Kidney glomerular epithelial cell (primary cell): ENCODE measurements at regions not wholly inside any gene's neighbourhood (a gene's known extent, or its start where the extent isn't known, plus 50 kb on each side); places are given as distances from the start of the nearest gene placed in this dataset.

Experiments
- DNase-seq: peaks from one replicate; lab custom pipeline; 2025; lab: John Stamatoyannopoulos, UW

DNA sequence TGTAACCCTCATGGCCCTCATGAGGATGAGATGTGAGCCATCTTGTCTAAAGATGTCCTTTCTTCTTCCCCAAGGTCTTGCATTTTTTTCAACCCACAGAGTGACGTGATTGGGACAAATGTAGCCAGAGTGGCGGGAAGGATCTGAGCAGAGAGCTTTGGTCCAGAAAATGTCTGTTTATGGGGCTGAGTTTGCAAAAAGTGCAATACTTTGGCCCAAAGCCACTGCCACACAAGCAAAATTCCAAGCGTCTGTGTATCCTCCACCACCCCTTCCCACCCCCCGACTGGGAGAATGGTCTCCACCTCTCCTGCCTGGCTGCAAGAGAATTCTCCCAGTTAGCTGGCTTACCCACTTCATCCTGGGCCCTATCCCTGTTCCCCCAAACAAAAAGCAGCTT lies 246.9 kb upstream of the LRIG1 start:
- no peak for DNase-seq

GRCh38 chr3:66748175-66748876 lies 247.5 kb upstream of the LRIG1 start:
- no peak for DNase-seq

DNA sequence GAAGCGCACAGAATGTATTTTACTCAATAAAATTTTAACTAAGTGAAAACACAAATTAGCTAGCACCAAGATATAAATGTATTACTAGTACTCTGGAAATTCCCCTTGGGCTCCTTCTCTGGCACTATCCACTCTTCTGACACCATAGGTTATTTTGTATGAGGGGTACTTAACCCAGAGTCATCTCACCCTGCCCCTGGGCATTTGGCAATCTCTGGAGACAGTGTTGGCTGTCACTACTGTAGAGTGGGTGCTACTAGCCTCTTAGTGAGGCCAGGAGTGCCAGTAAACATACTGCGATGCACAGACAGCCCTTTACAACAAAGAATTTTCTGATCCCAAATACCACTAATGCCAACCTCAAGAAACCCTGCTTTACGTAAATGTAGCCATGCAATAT lies 246.3 kb upstream of the KBTBD8 start:
- DNase-seq = no peak

- no peak for DNase-seq
Measured at GRCh38 chr3:66753670-66754069, 244.4 kb upstream of the KBTBD8 start.

DNA sequence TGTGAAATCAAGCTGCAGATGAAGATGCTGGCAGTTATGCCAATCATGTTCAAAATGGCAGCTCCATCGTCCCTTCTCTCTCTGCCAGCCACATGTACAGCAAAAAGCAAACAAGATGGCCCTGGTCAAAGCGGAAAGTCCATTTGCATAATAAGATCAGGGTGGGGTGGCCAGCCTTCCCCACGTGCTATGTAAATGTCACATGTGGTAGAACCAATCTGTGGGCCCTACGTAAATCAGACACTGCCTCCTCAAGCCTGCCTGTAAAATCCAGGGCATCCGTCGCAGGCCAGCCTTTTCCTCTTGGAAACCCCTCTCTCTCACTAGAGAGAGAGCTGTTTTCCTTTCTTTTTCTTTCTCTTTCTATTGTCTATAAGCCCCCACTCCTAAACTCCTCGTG lies 243.5 kb upstream of the KBTBD8 start:
- no peak for DNase-seq

DNA sequence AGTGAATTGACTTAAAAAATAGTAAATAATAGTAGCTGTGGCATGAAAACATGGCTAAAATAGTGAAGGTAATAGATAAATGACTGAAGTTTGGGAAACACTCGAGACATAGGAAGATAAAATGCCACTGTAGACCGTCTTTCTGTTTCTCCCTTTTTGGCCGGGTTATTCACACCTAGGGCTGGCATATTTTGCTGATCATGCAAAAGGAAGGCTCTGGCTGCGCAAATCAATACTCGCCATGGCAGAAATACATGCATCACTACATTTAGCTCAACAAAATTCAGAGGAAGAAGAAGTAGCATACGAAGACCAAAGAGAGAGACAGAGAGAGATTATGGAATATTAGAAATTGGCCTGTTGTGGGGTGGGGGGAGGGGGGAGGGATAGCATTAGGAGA lies 242.2 kb upstream of the KBTBD8 start:
- no peak for DNase-seq

- DNase-seq = no peak
Measured at GRCh38 chr3:66756468-66757036, 241.6 kb upstream of the KBTBD8 start.

DNA sequence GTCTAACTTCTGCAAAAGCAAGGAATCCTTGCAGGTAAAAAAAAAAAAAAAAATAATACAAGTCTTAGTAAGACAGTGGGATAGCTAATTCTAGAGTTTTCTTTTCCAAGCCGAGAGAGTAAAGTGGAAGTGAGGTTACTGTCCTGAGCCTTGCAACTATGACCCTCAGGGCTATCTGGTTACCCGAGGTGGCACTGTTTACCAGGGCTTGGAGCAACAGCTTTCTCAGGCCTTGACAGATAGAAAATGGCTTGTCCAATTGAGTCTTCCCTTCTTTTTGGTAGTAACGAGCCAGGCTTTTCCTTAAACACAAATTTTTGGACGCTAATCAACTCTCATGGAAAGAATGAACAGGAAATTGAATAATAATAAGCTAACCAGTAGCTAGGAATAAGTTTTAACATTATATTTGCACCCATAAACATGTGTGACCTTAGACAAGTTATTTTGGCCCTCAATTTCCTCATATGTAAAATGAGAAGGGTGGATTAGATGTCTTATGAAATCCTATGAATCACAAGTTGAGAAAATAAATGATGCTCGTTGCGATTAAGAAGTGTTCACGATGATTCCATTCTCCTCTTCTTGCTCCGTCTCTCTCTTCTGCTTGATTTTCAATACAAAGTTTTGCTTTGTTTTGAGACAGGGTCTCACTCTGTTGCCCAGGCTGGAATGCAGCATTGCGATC lies 236.9 kb upstream of the KBTBD8 start:
- DNase-seq = no peak

DNA sequence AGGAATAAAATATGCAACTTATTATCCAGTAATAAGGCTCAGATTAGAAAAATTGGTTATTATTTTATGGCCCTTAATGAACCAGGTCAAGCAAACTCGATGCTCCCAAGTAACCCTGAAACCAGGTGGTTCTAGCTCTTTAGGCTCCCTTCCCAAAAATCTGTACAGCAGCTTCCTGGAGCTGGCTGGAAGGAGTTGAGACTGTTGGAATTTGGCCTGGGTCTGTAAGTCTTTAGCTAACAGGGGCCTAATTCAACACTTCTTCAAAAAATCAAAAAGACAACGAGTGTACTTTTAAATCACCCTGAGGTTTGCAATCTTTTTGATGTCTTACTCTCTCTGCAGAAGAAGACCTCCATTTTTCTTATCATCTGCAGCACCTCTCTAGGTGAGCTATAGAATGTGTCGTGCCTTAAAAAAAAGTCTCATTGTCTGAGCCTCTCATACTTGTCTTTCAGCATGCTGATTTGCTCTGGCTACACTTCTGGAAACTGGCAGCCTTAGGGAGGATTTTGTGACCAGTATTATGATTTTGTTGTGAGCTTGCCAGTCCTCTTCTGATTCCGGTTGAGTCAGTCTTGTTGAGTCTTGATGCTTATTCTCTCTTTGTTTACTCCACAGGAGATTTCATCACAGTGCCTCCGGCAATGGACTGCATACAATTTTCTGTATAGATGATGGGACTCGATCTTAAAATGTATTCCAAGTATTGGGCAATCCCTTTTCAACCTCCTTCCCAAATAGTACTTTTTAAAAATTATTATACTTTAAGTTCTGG lies 235.0 kb upstream of the KBTBD8 start:
- DNase-seq = no peak

- no peak for DNase-seq
Measured at GRCh38 chr3:66778107-66778506, 220.0 kb upstream of the KBTBD8 start.

DNA sequence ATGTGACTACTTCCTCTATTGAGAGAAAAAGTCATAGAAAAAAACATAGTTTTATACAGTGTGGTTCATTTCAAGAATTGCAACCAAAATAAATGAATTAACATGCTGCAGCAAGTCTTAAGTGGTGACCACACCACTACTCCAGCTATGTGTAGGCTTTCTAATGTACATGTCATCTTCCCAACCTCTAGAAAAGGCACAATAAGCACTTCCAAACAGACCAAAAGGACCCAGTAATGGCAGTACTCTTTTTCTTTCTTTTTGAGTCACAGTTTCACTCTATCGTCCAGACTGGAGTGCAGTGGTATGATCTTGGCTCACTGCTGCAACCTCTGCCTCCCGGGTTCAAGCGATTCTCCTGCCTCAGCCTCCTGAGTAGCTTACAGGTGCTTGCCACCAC lies 219.3 kb upstream of the KBTBD8 start:
- DNase-seq = no peak

GRCh38 chr3:66785191-66785909 lies 212.8 kb upstream of the KBTBD8 start:
- DNase-seq = no peak

GRCh38 chr3:66789580-66790237 lies 208.4 kb upstream of the KBTBD8 start:
- DNase-seq = no peak

GRCh38 chr3:66792086-66792485 lies 206.0 kb upstream of the KBTBD8 start:
- DNase-seq = no peak

- no peak for DNase-seq
Measured at GRCh38 chr3:66795365-66795764, 202.7 kb upstream of the KBTBD8 start.

- DNase-seq = no peak
Measured at GRCh38 chr3:66796343-66796742, 201.8 kb upstream of the KBTBD8 start.

DNA sequence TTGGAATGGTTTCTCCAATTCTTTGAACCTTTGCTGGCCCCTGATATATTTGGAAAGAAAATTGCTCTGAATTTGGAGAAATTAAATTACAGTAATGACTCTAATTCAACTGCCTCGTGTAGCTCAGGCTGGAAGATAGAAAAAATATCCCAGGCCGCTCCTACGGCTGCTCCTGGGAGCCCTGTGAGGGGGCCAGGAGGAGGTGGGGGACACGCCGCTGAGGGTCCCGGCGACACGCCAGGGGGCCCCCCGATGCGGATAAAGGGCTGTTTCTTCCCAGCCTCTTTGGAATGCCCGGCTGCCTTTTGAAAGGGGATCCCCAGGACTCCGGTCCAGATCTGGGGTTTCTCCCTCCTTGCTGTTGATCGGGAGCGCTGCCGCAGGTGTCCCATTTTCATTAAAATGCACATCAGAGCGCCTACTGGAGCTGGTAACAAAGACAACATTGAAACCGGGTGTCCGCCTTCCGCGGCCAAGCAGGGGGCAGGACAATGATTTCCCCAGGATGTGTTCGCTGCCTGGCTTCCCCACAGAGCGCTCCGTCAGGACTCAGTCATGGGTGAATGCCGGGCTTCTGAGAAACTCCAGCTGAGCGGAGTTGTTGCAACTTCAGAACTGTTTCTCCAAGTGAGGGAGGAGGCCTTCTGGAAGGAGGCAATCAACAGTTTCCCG lies 200.1 kb upstream of the KBTBD8 start:
- DNase-seq = peak; percentile 64

DNA sequence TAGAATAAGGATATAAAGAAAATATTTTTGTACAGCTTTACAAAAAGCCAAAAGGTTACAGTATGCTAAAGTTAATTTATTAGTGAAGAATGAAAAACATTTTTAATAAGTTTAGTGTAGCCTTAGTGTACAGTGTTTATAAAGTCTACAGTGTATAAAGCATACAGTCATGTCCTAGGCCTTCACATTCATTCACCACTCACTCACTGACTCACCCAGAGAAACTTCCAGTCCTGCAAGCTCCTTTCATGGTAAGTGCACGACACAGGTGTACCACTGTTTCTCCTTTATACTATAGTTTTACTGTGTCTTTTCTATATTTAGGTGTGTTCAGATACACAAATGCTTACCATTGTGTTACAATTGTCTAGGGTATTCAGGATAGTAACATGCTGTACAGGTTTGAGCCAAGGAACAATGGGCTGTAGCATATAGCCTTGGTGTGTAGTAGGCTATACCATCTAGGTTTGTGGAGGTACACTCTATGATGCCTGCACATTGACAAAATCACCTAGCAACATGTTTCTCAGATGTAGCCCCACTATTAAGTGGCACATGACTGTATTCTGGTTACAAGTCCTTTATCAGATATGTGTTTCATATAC lies 197.1 kb upstream of the KBTBD8 start:
- peak; percentile 59 for DNase-seq

DNA sequence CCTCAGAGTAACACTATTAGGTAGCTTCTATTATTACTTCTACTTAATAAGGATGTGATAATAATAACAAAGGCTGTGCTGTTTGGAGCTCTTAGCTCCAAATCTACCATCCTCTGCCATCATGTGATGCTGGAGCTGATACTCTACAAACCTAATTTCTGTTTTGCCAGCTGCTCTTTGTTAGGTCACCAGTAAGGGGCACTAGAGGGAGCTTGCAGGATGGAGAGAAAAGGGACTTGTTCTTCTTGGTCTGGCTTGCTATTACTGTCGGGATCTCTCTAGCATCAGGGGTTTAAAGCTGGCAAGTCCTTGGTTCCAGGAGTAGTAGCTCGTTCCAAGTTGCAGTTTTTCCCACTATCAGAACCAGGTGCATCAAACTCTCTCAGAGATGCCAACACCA lies 194.9 kb upstream of the KBTBD8 start:
- DNase-seq = no peak
